Middle frontal gyrus (tissue), 1 donor: ENCODE measurements at regions not wholly inside any gene's neighbourhood (a gene's known extent, or its start where the extent isn't known, plus 50 kb on each side); places are given as distances from the start of the nearest gene placed in this dataset.

Experiments used
- DNase-seq: peaks from one replicate; pipeline ENCODE4 v3.0.0-alpha.2; 2015; ENCODE audit warnings: low spot score; ENCODE audit errors: extremely low spot score

DNA sequence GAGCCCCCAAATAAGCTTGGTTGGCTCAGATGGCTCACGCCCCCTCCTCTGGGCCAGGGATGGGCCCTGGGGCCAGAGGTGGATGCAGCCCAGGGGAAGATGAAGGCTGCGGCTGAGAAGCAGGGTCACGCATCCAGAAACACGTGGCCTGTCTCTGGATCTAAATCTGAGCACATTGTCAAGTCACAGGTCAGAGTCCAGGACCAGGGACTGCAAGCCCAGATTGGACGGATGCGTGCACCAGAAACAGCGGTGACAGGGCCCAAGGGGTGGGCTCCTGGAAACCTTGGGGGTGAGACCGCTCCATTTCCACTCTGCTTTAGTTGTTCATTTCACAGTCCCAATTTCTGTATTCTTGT lies 226.2 kb downstream of the ACKR3 start:
- no peak for DNase-seq

- DNase-seq: no peak
These were observed 226.6 kb downstream of the ACKR3 start for GRCh38 chr2:236796236-236796635.

DNA sequence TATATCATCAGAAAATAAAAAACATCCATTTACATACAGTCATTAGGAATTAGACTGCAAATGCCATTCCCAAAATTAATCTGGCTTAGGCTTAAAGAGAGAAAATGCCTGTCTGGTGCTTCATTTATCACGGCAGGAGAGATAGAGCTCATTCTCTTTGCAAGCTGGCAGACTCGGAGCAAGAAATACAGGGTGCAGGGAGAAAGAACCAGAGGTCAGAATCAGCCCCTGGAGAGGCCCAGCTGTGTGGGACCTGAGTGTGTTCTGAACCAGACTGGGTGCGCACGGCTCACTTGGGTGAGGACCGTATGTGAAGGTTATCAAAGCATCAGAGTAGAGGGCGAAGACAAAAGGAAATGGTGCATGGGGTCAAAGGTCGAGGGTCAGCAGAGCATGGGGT lies 227.8 kb downstream of the ACKR3 start:
- no peak for DNase-seq

DNA sequence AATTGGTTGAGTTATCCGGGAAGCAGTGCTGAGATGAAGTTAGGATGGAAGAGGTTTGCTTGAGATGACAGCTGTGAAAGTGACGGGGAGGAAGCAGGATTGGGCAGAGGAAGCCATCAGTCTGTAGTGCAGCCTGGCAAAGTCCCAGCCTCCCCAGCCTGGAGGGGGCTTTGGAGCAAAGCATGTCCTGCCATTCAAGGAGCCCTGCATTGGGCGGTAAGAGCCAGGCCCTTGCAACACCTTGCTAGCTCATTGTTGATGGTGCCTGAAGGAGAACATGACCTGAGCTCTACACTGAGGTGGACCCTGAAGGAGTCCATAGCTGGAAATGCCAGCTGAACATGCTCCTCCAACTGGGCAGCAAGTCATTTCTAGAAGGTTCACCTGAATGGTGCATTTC lies 228.9 kb downstream of the ACKR3 start:
- no peak for DNase-seq

DNA sequence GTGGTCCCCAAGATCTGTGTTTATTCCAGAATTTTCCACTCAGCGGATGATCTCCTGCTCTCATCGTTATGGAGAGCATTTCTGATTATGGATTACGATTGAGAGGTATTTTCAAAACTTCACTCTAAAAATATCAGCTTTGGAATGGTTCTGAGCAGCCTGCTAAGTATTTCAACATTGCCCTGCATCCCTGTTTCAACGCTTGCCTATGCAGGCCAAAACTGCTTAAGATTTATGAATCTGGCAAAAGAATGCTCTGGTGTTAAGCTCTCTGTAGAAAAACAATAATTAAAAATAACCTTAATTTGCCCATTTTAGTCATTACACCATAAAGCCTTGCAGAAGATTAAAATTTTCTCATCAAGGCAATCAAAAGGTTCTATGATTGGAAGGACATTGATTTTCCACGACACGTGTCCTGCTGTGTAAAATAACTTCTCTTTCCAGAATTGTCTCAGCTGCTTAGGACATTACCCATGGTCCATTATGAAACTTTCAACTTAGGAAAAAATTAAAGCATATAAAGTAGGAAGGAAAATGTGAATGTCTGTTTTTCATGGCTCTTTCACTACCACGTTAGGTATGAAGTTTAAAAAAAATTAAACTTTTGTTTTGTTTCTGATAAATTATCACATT lies 229.9 kb downstream of the ACKR3 start:
- no peak for DNase-seq

GRCh38 chr2:236802862-236803261 lies 233.2 kb downstream of the ACKR3 start:
- no peak for DNase-seq

GRCh38 chr2:236803621-236804020 lies 234.0 kb downstream of the ACKR3 start:
- DNase-seq: no peak

DNA sequence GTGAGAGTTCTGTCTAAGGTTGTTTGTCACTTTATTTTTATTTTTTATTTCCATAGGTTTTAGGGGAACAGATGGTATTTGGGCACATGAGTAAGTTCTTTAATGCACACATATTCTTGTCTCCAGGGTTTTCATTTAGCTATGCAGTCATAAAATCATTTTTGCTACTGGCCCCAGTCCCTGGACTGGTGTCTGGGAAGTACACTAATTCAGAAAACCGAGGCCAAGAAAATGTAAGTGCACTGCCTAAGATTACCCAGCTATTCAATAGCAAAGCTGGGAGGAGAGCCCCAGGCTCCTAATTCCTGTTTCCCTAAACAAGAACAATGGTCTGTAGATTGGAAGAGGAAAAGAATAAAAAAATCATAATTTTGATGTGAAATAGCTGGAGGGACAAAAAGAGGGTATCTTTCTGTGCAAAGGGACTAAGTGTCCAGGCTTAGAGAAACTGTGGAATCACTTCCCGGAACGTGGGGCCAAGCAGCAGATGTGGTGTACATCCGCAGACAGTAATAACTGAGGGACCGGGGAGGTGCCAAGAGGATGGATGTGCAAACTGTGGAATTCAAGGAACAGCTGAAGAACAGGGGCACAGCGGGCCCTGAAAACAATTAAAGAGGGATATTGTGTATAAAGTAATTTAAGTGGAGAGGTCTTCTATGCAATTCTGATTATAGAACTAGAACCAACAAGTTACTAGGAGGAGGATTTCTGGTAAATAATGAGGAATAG lies 236.3 kb downstream of the ACKR3 start:
- no peak for DNase-seq

DNA sequence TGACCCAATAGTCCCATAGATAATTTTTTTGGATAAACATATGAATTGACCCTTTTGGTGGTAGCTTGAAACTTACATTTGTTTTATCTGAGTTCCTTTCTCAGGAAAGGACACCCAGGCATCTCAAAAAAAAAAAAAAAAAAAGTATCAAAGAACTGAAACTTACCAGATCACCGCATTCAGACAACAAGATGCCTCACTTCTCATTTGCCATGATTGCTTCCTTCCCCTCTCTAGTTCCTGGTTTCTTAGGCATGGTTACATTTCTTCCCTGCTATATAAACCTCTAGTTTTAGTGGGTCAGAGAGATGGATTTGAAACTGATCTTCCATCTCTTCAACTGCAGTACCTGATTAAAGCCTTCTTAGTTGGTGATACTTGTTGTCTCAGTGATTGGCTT lies 240.1 kb downstream of the ACKR3 start:
- DNase-seq: no peak

DNA sequence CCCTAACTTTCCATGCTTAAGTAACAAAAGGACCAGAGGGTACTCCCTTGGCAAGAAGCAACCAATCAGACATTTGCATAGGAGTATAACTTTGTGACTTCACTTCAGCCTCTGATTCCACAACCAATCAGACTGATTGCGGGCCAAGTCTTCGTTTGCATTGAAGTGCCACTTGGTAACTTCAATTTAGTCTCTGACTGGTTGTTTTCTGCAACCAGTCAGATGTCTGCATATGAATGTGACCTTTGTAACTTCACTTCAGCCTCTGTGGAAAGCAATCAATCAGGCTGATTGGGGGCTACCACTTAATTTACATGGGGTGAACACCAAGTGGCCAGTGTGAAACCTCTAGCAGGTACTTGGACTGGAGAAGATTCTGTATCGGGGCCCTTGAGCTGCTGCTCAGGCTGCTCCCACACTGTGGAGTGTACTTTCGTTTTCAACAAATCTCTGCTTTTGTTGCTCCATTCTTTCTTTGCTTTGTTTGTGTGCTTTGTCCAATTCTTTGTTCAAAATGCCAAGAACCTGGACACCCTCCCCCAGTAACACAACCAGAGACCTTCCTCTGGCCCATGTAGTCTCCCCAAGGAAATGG lies 241.5 kb downstream of the ACKR3 start:
- no peak for DNase-seq

GRCh38 chr2:236813766-236814165 lies 244.1 kb downstream of the ACKR3 start:
- no peak for DNase-seq

DNA sequence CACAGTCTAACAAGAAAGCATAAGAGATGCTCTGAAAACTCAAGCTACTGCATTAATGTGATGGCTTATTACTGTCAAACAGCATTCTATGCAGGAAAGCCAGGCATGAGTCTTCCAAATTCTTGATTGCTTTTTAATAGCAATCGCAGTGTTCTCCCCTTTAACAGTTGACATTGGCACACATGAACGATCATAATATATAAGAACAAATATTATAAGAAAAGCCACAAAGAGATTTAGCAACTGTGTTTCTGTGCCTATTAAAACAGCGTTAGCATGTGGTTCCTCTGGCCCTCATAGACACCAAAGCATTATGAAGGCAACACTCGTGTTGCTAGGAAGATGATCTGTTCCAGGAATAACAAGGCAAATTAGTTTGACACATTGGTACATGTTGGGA lies 245.0 kb downstream of the ACKR3 start:
- no peak for DNase-seq

DNA sequence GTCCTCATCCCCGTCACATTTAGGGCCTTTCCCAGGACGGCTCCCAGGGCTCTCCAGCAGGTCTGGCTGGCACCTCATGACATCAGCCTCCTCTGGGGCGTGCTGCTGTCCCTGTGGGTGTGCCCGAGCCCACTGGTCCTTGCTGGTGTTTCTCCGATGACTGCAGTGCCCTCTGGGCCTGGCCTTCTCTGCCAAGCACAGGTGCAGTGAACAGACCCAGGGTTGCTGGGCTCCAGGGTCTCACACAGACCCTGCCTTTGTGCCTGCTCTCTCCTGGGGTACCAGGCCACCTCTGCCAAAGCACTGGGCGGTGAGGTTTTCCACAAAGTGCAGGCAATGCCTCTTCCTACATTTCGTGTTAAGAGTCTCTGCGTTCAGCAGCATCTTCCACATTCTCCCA lies 246.1 kb downstream of the ACKR3 start:
- no peak for DNase-seq

DNA sequence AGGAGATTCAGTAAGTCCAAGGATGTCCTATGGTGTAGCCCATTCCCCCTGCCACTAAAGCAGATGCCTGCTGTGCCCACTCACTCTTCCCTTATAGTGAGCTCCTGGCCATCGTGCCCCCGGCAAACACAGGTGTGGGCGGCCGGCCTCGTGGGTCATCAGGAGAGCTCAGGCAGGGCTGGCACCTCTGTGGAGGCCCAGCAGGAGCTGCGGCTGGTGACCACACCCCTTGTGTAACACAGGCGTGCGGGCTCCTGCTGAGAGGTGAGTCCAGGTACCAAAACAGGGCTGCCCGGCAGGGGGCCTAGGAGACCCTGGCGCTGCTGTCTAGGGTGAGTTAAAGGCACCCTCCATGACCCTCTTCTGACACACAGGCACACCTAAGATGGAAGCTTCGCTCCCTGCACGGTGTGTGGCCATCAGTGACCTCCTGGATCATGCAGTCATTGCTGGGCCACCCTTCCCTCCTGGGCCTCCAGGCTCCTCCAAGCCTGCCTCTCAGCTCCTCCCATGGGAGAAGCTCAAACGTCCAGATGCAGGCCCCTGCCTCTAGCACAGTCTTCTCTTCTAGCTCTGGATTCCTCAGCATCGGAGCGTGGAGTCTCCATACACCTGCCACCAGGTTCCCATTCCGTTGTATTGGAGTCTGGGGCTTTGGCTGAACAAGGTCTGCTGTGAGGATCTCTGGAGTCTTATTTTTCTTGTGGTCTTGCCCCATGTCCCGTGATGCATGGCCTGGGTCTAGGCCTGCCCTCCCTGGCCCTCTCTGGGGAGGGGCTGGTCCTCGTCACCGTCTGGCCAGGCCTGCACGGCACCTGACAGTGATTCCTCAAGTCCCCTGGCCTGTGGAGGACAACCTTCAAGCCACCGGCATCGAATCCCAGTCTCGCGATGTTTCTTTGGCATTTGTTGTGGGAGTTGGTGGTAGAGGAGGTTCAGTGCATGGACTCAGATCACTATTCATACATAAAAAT lies 246.9 kb downstream of the ACKR3 start:
- DNase-seq: no peak

DNA sequence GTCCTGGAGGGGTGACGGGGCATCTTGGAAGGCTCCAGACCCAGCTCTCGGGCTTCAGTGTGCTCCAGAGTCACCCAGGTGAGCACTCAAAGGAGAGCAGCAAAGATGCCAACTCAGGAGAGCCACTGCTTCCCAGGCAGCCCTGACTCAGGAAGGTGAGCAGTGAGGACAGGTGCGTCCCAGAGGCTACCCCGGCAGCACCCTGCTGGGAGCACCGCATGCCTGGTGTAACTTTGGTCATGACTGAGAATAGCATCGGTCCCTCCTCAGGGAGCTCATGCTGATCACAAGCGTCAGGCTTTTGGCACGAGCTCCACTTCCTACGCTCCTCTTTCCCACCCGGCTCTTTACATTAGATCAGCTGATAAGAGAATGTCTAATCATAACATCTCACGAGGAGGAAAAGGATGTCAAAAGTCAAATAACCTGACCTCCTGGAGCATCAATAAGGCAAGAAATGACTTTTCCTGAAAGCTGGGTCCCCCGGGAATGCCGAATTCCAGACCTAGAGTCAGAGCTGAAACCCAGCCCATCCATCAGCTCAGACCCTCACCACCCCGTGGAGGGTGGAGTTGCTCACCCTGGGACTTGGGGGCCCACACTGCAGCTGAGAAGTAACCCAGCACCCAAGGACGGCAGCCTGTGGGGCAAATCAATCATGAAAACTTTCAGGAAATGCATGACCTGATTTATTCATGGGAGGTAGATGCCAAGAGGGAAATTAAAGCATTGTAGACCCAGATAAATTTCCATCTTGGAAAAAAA lies 248.8 kb downstream of the ACKR3 start:
- DNase-seq: no peak

DNA sequence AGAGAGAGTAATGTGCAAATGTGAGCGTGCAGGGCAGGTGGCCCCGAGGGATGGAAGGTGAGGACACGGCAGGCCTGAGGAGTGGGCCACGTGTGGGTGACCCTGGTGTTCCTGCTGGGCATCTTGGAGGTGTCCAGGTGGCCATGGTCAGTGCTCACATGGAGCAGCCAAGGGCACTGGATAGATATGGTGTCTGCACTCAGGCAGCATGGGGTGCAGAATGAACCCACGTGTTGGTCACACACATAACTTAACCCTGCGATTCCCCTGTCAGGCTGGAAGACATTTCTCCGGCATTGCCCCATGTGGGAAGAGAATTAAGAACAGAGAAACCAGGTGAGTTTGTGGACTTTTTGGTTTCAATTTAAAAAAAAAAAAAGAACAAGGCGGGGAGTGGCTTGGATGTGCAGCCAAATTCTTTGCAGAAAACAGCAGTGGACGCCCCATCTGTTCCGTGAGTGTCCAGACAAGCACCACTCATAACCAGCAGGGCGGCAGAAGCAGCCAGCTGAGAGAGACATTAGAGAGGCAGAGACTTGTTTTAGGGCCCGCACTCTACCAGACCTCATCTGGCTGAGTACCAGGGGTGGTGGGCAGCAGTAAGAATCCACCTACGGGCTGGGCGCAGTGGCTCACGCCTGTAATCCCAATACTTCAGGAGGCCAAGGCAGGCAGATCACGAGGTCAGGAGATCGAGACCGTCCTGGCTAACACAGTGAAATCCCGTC lies 249.8 kb downstream of the ACKR3 start:
- no peak for DNase-seq

GRCh38 chr2:236820763-236821344 lies 251.2 kb downstream of the ACKR3 start:
- no peak for DNase-seq

GRCh38 chr2:236823041-236823629 lies 253.5 kb downstream of the ACKR3 start:
- DNase-seq: no peak

DNA sequence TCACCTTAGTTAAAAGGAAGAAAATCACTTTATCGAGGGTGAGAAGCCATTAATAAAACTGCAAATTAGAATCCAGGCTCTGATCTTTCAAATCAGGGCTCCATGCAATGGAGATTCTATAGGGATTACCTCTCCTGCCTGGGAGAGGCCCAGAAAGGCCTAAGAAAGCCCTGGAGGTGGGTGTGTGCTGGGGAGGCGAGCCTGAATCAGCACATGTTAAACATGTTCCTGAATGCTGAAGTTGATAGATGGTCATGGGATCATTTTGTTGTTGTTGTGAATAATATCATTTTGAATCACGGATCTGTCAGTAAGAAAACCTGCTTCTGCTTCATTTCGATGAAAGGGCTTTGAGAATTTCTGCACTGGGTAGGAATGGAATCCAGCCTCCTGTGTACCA lies 254.3 kb downstream of the ACKR3 start:
- no peak for DNase-seq

DNA sequence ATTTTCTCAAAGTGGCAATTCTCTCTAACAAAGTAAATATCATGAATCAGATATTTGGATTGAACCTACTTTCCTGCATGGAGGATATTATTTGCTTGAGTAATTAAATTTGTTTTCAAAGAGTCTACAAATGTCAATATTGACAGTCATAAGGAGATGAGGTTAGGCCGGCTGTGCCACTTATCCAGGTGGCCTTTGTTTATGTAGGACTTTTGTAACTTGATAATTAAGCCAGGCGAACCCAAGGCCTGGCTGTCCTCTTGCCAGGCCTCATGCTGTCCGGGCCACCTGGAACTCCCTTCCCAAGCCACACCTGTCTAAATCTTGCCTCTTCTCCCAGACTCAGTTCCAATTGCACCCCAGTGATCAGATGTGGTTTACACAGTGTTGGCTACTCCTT lies 255.2 kb downstream of the ACKR3 start:
- no peak for DNase-seq
